DOHH2 (cell line): ENCODE measurements at regions not wholly inside any gene's neighbourhood (a gene's known extent, or its start where the extent isn't known, plus 50 kb on each side); places are given as distances from the start of the nearest gene placed in this dataset.

Source experiments
- H3F3A ChIP-seq: fragments of 200-600 bp; sonication (generic), shearing (Covaris generic); 2 replicates; pipeline ENCODE4 v1.6.0; 2016; ENCODE audit warnings: antibody characterized with exemption, mild to moderate bottlenecking; ENCODE audit not compliant: control insufficient read depth, insufficient read depth
- H3K27ac ChIP-seq: fragments of 200-600 bp; sonication (generic); 2 replicates; pipeline ENCODE4 v1.5.1; 2014; ENCODE audit warnings: low read depth, mild to moderate bottlenecking, low read length, moderate library complexity
- H3K27me3 ChIP-seq: fragments of 200-600 bp; sonication (generic); 2 replicates; pipeline ENCODE4 v1.6.1; 2014; ENCODE audit warnings: mild to moderate bottlenecking, low read length, mixed read lengths; ENCODE audit not compliant: control insufficient read depth
- H3K36me3 ChIP-seq: fragments of 200-600 bp; sonication (generic); 2 replicates; pipeline ENCODE4 v1.6.1; 2014; ENCODE audit warnings: mild to moderate bottlenecking, low read length, moderate library complexity, mixed read lengths; ENCODE audit not compliant: control insufficient read depth
- H3K4me1 ChIP-seq: fragments of 200-600 bp; sonication (generic); 2 replicates; pipeline ENCODE4 v1.6.1; 2014; ENCODE audit warnings: mild to moderate bottlenecking, low read length, mixed read lengths; ENCODE audit not compliant: control insufficient read depth
- H3K4me2 ChIP-seq: fragments of 200-600 bp; sonication (generic); 2 replicates; pipeline ENCODE4 v1.6.0; 2014; ENCODE audit warnings: mild to moderate bottlenecking, low read length, moderate library complexity
- H3K4me3 ChIP-seq: fragments of 200-600 bp; sonication (generic); 2 replicates; pipeline ENCODE4 v1.5.1; 2014; ENCODE audit warnings: mild to moderate bottlenecking, low read length, mixed read lengths
- H3K79me2 ChIP-seq: fragments of 200-600 bp; sonication (generic); 2 replicates; pipeline ENCODE4 v1.6.1; 2014; ENCODE audit warnings: mild to moderate bottlenecking, low read length, mixed read lengths; ENCODE audit not compliant: control insufficient read depth
- H3K9me2 ChIP-seq: fragments of 200-600 bp; sonication (generic); replicated peaks from 2 replicates; pipeline ENCODE4 v1.6.1; 2014; ENCODE audit warnings: mild to moderate bottlenecking, low read length, mixed read lengths; ENCODE audit not compliant: control insufficient read depth
- H3K9me3 ChIP-seq: fragments of 200-600 bp; sonication (generic); 2 replicates; pipeline ENCODE4 v1.6.1; 2014; ENCODE audit warnings: antibody characterized with exemption, low read length, mixed read lengths; ENCODE audit not compliant: control insufficient read depth, insufficient read depth
- H4K20me1 ChIP-seq: fragments of 200-600 bp; sonication (generic); 2 replicates; pipeline ENCODE4 v1.6.0; 2014; ENCODE audit warnings: low read depth, mild to moderate bottlenecking, antibody characterized with exemption, low read length, moderate library complexity; ENCODE audit not compliant: control insufficient read depth, insufficient read depth
- EZH2phosphoT487 ChIP-seq: fragments of 200-600 bp; sonication (generic); IDR thresholded peaks from 2 replicates; pipeline ENCODE4 v1.6.1; 2017; ENCODE audit warnings: borderline replicate concordance, mild to moderate bottlenecking, antibody characterized with exemption, low read length, moderate library complexity, mixed read lengths
- TF ChIP-seq, protein P1 (sequence below): fragments of 200-600 bp; sonication (generic); IDR thresholded peaks from one replicate; pipeline ENCODE4 v1.5.1; 2014; ENCODE audit warnings: antibody characterized with exemption, mild to moderate bottlenecking, low read depth, low read length; ENCODE audit not compliant: poor library complexity, severe bottlenecking

DNA sequence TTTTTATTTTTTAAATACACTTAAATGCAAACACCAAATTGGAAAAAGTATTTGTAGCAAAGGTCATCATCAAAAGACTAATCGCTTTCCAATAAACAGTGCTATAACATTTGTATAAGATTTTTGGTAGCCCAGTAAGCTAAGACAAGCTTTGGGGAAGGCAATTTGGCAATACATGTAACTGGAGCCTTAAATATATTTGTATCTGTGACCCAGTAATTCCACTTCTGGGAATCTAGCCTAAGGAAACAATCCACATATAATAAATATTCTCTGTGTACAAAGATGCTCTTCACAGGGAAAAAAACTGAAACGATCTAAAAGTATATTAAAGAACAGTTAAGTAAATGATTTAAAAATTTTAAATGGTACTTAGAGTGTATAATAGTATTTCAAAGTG lies 65.5 kb upstream of the TJP1 start:
- Histone ChIP-seq H4K20me1 (no peaks in the 10 kb centered on the region), H3K27ac (no peak overlapping the region), H3K4me2 (no peak overlapping the region), H3K4me1 (no peaks in the 10 kb centered on the region), H3K36me3 (no peaks in the 10 kb centered on the region), H3K9me2 (no peaks in the 10 kb centered on the region), H3K9me3 (no peaks in the 10 kb centered on the region), H3K27me3 (peaks cover 32% of the 10 kb centered on the region), H3F3A (no peaks in the 10 kb centered on the region), H3K79me2 (no peaks in the 10 kb centered on the region), H3K4me3 (no peak overlapping the region)
- no peak for TF ChIP-seq EZH2phosphoT487
- TF ChIP-seq, protein P1, sequence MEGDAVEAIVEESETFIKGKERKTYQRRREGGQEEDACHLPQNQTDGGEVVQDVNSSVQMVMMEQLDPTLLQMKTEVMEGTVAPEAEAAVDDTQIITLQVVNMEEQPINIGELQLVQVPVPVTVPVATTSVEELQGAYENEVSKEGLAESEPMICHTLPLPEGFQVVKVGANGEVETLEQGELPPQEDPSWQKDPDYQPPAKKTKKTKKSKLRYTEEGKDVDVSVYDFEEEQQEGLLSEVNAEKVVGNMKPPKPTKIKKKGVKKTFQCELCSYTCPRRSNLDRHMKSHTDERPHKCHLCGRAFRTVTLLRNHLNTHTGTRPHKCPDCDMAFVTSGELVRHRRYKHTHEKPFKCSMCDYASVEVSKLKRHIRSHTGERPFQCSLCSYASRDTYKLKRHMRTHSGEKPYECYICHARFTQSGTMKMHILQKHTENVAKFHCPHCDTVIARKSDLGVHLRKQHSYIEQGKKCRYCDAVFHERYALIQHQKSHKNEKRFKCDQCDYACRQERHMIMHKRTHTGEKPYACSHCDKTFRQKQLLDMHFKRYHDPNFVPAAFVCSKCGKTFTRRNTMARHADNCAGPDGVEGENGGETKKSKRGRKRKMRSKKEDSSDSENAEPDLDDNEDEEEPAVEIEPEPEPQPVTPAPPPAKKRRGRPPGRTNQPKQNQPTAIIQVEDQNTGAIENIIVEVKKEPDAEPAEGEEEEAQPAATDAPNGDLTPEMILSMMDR: no peak

DNA sequence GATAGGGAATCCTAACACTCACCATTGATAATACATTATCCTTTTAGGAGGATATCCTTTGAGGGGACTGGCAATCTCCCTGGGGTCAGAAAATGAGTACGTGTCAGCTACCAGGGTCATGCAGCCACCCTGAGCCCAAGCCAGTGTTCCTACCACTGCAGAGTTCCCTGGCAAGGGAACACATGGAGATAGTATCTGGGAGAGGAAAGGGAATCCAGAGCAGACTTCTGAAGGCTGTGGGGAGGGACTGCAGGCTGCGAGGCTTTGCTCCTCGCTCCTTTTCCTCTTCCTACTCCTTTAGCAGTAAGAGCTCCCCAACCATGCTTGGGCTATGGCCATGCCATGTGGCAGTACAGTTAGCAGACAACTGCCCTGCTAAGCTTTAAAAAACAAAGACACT lies 62.9 kb upstream of the TJP1 start:
- no peaks in the 10 kb centered on the region for H3F3A ChIP-seq
- H3K27ac ChIP-seq: no peak overlapping the region
- H3K4me2 ChIP-seq: no peak overlapping the region
- TF ChIP-seq EZH2phosphoT487: no peak
- TF ChIP-seq, protein P1: no peak
- no peaks in the 10 kb centered on the region for H3K9me2 ChIP-seq
- no peak overlapping the region for H3K4me3 ChIP-seq
- no peaks in the 10 kb centered on the region for H3K36me3 ChIP-seq
- peaks cover 35% of the 10 kb centered on the region for H3K27me3 ChIP-seq
- no peaks in the 10 kb centered on the region for H3K4me1 ChIP-seq
- H4K20me1 ChIP-seq: no peaks in the 10 kb centered on the region
- no peaks in the 10 kb centered on the region for H3K9me3 ChIP-seq
- no peaks in the 10 kb centered on the region for H3K79me2 ChIP-seq

DNA sequence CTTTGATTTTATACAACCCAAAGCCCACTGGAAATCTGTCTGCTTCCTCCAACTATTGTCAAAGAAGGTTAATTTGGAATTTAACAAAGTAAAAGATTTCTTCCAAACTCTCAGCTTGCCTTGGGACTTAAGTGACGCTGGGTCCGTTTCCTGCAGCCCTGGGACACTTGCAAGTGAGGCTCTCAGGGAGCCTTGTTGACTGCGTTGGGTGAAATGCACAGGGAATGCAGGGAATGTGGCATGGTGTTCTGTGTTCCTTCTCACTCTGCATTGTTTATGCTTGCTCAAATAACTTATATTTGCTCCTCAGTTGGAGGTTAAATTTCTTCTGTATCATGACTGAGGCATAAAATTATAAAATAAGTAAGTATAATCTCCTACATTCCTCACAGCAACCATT lies 60.9 kb upstream of the TJP1 start:
- Histone ChIP-seq H3K9me2 (no peaks in the 10 kb centered on the region), H3K27me3 (peaks cover 21% of the 10 kb centered on the region; the same call in 1 of the 2 replicates), H3F3A (no peaks in the 10 kb centered on the region), H3K4me2 (no peak overlapping the region), H3K27ac (no peak overlapping the region), H3K79me2 (no peaks in the 10 kb centered on the region), H3K4me1 (no peaks in the 10 kb centered on the region), H3K36me3 (no peaks in the 10 kb centered on the region), H4K20me1 (no peaks in the 10 kb centered on the region), H3K9me3 (no peaks in the 10 kb centered on the region), H3K4me3 (no peak overlapping the region)
- TF ChIP-seq, protein P1: no peak
- TF ChIP-seq EZH2phosphoT487: no peak

DNA sequence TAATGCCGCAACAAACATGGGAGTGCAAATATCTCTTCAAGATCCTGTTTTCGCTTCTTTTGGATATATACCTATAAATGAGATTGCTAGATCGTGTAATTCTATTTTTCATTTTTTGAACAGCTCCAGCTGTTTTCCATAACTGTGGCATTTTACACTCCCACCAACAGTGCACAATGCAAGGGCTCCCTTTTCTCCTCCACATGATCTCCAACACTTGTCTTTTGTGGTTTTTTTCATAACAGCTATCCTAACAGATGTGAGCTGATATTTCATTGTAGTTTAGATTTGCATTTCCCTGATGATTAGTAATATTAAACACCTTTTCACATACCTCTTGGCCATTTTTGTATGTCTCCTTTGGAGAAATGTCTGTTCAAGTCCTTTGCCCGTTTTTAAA lies 58.6 kb upstream of the TJP1 start:
- no peaks in the 10 kb centered on the region for H3K79me2 ChIP-seq
- H4K20me1 ChIP-seq: no peaks in the 10 kb centered on the region
- H3K4me1 ChIP-seq: no peaks in the 10 kb centered on the region
- no peaks in the 10 kb centered on the region for H3F3A ChIP-seq
- H3K27ac ChIP-seq: no peak overlapping the region
- no peak overlapping the region for H3K4me3 ChIP-seq
- H3K4me2 ChIP-seq: no peak overlapping the region
- peaks cover 21% of the 10 kb centered on the region; the same call in 1 of the 2 replicates for H3K27me3 ChIP-seq
- no peaks in the 10 kb centered on the region for H3K9me2 ChIP-seq
- no peaks in the 10 kb centered on the region for H3K9me3 ChIP-seq
- TF ChIP-seq, protein P1: no peak
- no peak for TF ChIP-seq EZH2phosphoT487
- no peaks in the 10 kb centered on the region for H3K36me3 ChIP-seq
